GM03348 (cell line): ENCODE measurements at regions not wholly inside any gene's neighbourhood (a gene's known extent, or its start where the extent isn't known, plus 50 kb on each side); places are given as distances from the start of the nearest gene placed in this dataset.

ENCODE experiments used
- DNase-seq: peaks from one replicate; pipeline ENCODE4 v3.0.0; 2012; ENCODE audit warnings: low spot score

GRCh38 chr7:110148054-110148453 is 942.9 kb upstream of the LRRN3 start:
- no peak for DNase-seq

GRCh38 chr7:110153222-110153621 is 937.7 kb upstream of the LRRN3 start:
- no peak for DNase-seq

- DNase-seq = no peak
Observed at GRCh38 chr7:110156511-110156910, 934.4 kb upstream of the LRRN3 start.

GRCh38 chr7:110157631-110158362 is 933.1 kb upstream of the LRRN3 start:
- DNase-seq = no peak

DNA sequence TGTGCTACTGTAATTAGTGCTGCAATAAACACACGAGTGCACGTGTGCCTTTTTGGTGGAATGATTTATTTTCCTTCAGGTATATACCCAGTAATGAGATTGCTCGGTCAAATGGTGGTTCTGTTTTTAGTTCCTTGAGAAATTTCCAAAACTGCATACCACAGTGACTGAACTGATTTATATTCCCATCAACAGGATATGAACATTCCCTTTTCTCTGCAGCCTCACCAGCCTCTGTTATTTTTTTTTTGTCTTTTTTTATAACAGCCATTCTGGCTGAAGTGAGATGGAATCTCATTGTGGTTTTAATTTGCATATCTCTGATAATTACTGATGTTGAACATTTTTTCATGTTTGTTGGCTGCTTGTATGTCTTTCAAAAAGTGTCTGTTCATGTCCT is 922.9 kb upstream of the LRRN3 start:
- DNase-seq = no peak

DNA sequence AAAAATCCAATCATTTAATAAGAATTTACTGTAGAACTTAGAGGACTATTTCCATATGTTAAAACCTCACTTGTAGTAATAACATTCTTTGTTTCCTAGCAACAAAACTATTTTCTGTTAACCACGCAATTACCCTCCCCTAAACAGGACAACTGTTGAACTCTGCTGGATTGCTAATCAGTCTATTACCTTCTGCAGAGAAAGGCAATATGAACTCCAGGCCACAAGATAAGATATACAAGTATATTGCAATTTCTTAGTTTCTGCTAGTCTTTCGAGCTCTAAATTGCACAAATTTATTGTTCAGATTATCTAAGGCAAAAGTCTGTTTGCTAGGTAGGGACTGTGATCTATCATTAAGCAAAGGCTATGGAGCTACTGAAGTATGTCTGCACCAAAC is 920.1 kb upstream of the LRRN3 start:
- no peak for DNase-seq

- DNase-seq = no peak
Observed at GRCh38 chr7:110177463-110177862, 913.5 kb upstream of the LRRN3 start.

GRCh38 chr7:110179037-110179436 is 911.9 kb upstream of the LRRN3 start:
- DNase-seq = no peak

DNA sequence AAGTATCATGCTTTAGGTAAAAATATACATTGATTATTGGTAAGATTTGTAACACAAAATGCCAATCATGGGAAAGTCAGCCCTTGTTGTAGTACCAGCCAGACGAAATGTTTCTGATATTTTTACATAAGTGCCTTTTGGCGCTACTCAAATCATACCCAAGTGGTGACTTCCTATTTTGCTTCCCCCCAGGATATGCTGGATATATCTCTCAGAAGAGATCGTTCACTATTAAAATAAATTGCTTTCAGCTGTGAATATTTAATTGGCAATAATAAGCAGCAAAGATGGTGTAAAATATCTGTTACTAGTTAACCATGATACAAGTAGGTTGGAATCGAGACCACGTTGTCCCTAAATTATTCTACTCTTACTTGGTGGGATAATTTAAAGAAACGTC is 909.2 kb upstream of the LRRN3 start:
- DNase-seq = no peak

DNA sequence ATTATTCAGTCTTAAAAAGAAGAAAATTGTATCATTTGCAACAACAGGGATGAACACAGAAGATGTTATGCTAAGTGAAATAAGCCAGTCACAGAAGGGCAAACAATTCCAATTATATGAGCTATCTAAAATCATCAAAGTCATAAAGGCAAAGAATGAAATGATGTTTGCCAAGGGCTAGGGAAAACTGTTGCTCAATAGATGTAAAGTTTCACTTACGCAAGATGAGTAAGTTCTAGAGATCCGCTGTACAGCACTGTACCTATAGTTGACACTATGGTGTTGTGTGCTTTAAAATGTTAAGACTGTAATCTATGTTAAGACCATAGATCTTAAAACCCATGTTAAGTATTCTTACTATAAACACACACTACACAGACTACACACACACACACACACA is 904.6 kb upstream of the LRRN3 start:
- DNase-seq = no peak

GRCh38 chr7:110187877-110188554 is 902.9 kb upstream of the LRRN3 start:
- DNase-seq = no peak

DNA sequence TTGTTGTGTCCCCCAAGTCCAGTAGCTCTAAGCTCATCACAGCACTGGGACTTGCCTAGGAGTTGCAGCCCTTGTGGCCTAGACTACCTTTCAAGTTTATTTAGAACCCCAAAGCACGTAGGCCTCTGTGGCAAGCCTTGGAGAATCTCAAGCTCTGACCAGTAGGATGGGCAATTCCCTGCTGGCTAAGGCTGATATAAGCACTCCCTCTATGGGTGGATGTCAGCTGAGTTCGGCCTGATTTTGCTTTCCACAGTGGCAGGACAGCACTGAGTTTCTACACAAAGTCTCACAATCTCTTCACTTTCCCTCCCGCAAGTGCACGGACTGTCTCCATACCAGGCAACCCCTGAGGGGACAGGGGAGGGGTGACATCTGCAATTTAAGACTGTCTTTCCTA is 886.4 kb upstream of the LRRN3 start:
- DNase-seq = no peak

DNA sequence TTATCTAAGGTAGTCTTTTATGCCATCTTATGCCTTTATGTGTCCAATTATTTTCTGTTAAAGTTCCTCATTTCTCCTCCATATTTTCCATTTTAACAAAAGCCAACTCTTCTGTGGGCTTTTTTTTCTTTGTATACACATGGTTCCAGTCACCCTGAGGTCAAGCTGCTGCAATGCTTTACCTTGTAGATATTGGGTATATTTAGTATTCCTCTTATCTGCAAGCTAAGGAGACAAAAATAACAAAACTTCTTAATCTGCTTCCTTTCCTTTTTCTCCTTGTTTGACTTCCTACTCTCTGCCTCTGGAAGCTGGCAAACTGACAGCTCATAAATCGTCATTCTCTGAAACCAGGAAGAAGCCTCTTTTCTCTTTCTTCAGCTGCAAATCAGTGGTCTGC is 885.0 kb upstream of the LRRN3 start:
- DNase-seq = no peak

DNA sequence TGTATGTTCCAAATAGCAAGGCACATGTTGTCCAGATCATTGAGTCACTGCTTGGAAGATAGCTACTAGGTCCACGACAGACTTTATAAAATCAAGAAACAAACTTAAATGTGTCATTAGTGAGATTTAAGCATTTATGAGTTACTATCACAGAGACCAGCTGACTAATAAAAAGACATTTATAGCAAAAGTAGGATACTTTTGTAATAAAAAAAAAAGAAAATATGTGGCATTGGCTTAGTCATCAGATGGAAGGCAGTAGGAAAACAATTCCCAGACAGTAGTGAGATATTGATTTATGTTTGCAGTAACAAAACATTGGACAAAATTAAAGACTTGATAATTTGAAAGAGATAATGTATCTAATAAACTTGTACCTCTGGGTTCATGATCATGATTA is 881.0 kb upstream of the LRRN3 start:
- no peak for DNase-seq

- no peak for DNase-seq
Observed at GRCh38 chr7:110210941-110211608, 879.9 kb upstream of the LRRN3 start.

DNA sequence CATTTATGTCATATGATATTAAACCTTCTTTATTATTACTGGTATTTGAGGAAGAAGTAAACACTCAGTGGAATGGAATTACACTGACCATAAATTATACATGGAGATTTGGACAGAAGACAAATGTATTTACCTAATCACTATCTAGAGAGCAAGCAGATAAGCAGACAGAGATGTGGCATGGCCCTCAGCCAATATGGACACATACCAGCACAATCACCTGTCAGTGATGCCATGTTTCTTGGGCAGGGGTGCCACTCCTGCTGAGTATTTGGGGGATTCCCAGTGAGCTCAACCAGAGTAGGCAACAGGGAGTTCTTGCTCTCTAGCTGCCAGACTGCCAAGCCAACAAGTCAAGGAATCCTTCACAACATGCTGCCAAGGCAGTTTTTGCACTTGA is 866.3 kb upstream of the LRRN3 start:
- no peak for DNase-seq

DNA sequence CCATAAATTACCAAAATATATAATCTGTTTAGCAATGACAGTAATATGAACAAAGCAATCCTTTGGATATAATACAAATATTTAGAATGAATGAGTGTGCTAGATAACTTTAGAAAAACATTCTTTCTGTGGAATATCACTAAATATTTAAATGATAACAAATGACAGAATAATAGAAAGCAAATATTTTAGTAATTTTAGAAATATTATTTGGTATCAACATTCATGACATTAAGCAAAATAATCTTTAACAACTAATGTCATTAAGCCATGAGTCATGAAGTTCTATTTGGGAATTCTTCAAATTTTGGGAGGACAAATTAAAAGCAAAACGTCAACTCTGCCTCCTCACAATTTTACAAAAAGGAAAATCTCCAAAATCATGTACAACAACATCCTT is 844.8 kb upstream of the LRRN3 start:
- no peak for DNase-seq

DNA sequence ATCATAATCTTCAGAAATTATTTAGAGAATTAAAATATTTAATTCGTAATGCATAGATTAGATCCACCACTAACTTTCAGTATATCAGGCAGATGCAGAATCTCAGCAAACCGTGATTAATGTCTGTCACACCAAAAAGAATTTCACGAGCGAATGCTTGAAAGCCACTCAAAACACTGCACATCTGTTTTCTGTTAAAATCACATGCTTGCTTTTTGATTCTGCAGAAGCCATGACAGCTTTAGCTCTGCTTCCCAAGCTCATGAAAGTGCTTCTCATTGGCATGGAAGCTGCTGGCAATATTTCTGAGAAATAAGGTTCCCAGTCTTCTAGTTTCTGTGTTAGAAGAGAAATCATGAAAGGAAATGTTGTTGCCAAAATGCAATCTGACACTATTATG is 837.8 kb upstream of the LRRN3 start:
- no peak for DNase-seq

DNA sequence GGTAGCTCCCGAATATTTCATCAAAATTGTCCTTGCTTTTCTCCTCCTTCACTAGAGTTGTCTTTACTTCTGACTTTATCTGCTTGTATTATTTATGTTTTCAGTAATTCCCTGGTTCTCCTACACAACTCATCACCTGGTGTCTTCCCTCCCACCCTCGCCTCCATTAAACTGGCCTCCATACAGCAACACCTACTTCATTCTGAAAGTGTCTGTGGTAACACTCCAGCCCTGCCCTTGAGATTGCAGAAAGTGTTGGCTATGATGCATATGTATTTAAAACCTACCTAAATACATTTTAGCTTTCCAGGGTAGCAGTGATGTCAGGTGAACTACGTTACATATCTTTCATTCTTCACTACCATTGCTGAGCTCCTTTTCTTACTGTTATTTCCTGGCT is 833.3 kb upstream of the LRRN3 start:
- DNase-seq = no peak

- DNase-seq = no peak
Observed at GRCh38 chr7:110262251-110262650, 828.7 kb upstream of the LRRN3 start.

- no peak for DNase-seq
Observed at GRCh38 chr7:110264288-110264687, 826.6 kb upstream of the LRRN3 start.

DNA sequence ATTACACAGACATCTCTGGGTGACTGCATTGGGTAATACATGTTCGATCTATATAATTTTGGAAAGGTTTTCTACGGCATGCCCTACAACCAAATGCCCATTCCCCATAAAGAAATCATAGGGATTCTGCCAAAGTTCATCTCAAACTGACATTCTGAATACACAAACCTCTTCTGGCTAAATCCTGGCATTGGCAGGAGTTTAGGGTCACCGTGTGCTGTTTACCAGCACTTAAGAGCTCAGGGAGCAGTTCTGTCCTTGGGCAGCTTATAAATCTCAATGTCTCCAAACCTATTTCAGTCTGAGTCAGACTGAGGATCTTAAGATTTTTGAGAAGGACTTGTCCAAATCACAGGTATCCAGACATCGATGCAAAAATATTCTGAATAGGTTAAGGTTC is 809.6 kb upstream of the LRRN3 start:
- DNase-seq = no peak

DNA sequence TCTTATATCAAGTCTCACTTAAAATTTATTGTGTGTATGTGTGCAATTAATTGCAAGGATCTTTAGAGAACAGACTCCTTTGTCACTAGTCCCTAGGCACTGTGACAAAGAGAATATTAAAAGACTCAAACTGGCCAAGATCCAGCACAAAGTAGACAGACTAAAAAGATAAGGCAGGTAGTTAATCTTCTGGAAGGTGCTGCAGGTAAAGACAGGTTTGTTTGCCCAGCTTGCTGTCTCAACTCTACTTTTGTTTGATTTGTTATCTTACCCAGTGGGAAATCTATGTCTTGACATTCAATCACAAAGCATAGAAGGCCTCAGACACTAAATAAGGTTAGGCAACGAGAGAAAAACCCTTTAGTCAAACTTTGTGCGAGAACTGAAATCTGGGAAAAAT is 807.9 kb upstream of the LRRN3 start:
- no peak for DNase-seq

GRCh38 chr7:110291430-110291829 is 799.5 kb upstream of the LRRN3 start:
- DNase-seq = no peak
